Neutrophil (primary cell): ENCODE measurements at regions not wholly inside any gene's neighbourhood (a gene's known extent, or its start where the extent isn't known, plus 50 kb on each side); places are given as distances from the start of the nearest gene placed in this dataset.

ENCODE experiments used
- H3K27ac ChIP-seq: fragments of 200-600 bp; sonication (generic); 2 replicates; pipeline ENCODE4 v1.5.1; 2016; ENCODE audit warnings: mild to moderate bottlenecking, moderate library complexity
- H3K27me3 ChIP-seq: fragments of 200-600 bp; sonication (generic); 2 replicates; pipeline ENCODE4 v1.6.0; 2016; ENCODE audit warnings: mild to moderate bottlenecking
- H3K36me3 ChIP-seq: fragments of 200-600 bp; sonication (generic); 2 replicates; pipeline ENCODE4 v1.5.1; 2017
- H3K4me1 ChIP-seq, 2 experiments: fragments of 200-600 bp in 1 of 2; sonication (generic) in 1 of 2; 1 replicate in 1 of 2; 2 replicates in 1 of 2; pipeline versions ENCODE4 v1.5.1 to v1.6.1; 2013 to 2016; ENCODE audit warnings: low read depth in 1 of 2, low read length in 1 of 2, mild to moderate bottlenecking in 1 of 2, moderate library complexity in 1 of 2; ENCODE audit not compliant: control insufficient read depth in 1 of 2, insufficient read depth in 1 of 2
- H3K4me3 ChIP-seq, 2 experiments: fragments of 200-600 bp in 1 of 2; sonication (generic) in 1 of 2; 1 replicate in 1 of 2; 2 replicates in 1 of 2; pipeline ENCODE4 v1.5.1; 2013 to 2016; ENCODE audit warnings: low read depth in 1 of 2, low read length in 1 of 2, mild to moderate bottlenecking in 1 of 2, moderate library complexity in 1 of 2
- H3K9me3 ChIP-seq: fragments of 200-600 bp; sonication (generic); 2 replicates; pipeline ENCODE4 v1.5.1; 2016
- CTCF ChIP-seq: fragments of 200-600 bp; sonication (generic); IDR thresholded peaks from 2 replicates; pipeline ENCODE4 v1.5.1; 2016; ENCODE audit warnings: antibody characterized with exemption

- Histone ChIP-seq H3K4me1 (no peaks in the 10 kb centered on the region), H3K36me3 (no peaks in the 10 kb centered on the region), H3K27me3 (no peaks in the 10 kb centered on the region), H3K27ac (no peak overlapping the region), H3K9me3 (no peaks in the 10 kb centered on the region), H3K4me3 (no peak overlapping the region)
- TF ChIP-seq CTCF = no peak
Observed at GRCh38 chr7:13416071-13416470, 573.4 kb downstream of the ETV1 start.

GRCh38 chr7:13416544-13416943 is 572.9 kb downstream of the ETV1 start:
- Histone ChIP-seq H3K4me1 (no peaks in the 10 kb centered on the region), H3K4me3 (no peak overlapping the region), H3K27me3 (no peaks in the 10 kb centered on the region), H3K36me3 (no peaks in the 10 kb centered on the region), H3K9me3 (no peaks in the 10 kb centered on the region), H3K27ac (no peak overlapping the region)
- TF ChIP-seq CTCF = no peak

- Histone ChIP-seq H3K4me1 (no peaks in the 10 kb centered on the region), H3K4me3 (no peak overlapping the region), H3K27ac (no peak overlapping the region), H3K9me3 (no peaks in the 10 kb centered on the region), H3K36me3 (no peaks in the 10 kb centered on the region), H3K27me3 (no peaks in the 10 kb centered on the region)
- no peak for TF ChIP-seq CTCF
Observed at GRCh38 chr7:13420726-13421125, 568.7 kb downstream of the ETV1 start.

GRCh38 chr7:13421776-13422175 is 567.7 kb downstream of the ETV1 start:
- H3K9me3 ChIP-seq = no peaks in the 10 kb centered on the region
- H3K27ac ChIP-seq = no peak overlapping the region
- H3K27me3 ChIP-seq = no peaks in the 10 kb centered on the region
- H3K4me1 ChIP-seq = no peaks in the 10 kb centered on the region
- no peaks in the 10 kb centered on the region for H3K36me3 ChIP-seq
- no peak overlapping the region for H3K4me3 ChIP-seq
- TF ChIP-seq CTCF = no peak

GRCh38 chr7:13433946-13434345 is 555.5 kb downstream of the ETV1 start:
- no peak for TF ChIP-seq CTCF
- Histone ChIP-seq H3K4me3 (no peak overlapping the region), H3K27ac (no peak overlapping the region), H3K36me3 (no peaks in the 10 kb centered on the region), H3K27me3 (no peaks in the 10 kb centered on the region), H3K4me1 (no peaks in the 10 kb centered on the region), H3K9me3 (no peaks in the 10 kb centered on the region)

- H3K27me3 ChIP-seq = no peaks in the 10 kb centered on the region
- TF ChIP-seq CTCF = no peak
- H3K4me1 ChIP-seq = no peaks in the 10 kb centered on the region
- H3K27ac ChIP-seq = no peak overlapping the region
- no peaks in the 10 kb centered on the region for H3K36me3 ChIP-seq
- H3K4me3 ChIP-seq = no peak overlapping the region
- no peaks in the 10 kb centered on the region for H3K9me3 ChIP-seq
Observed at GRCh38 chr7:13442226-13442625, 547.2 kb downstream of the ETV1 start.
